Effector memory CD8-positive, alpha-beta T cell (primary cell): ENCODE measurements at regions not wholly inside any gene's neighbourhood (a gene's known extent, or its start where the extent isn't known, plus 50 kb on each side); places are given as distances from the start of the nearest gene placed in this dataset.
"Not testable (repeated sequence)": the region's sequence is repeated elsewhere in the genome, so short reads cannot be mapped to it uniquely, and the experiment has no call there.

Source experiments
- ATAC-seq: fragments of 150-1000 bp; cut with Tn5 transposase; replicated peaks from 2 replicates; pipeline ENCODE4 v1.10.0; 2021; ENCODE audit warnings: mild to moderate bottlenecking, moderate library complexity
- DNase-seq, 3 experiments: peaks; one replicate each; pipeline ENCODE4 v3.0.0; 2021
- H3K27ac Mint-ChIP-seq, 2 donors: one replicate each; pipeline ENCODE4 v1.8.0; 2022; ENCODE audit warnings: mild to moderate bottlenecking in 2 of 2, mixed read lengths in 2 of 2, moderate library complexity in 2 of 2
- H3K27me3 Mint-ChIP-seq, 2 donors: one replicate each; pipeline ENCODE4 v1.8.0; 2022; ENCODE audit warnings: mixed read lengths in 2 of 2
- H3K36me3 Mint-ChIP-seq: one replicate; pipeline ENCODE4 v1.8.0; 2022; ENCODE audit warnings: mild to moderate bottlenecking, moderate library complexity, mixed read lengths; ENCODE audit not compliant: insufficient read depth
- H3K4me1 Mint-ChIP-seq, 2 donors: one replicate each; pipeline ENCODE4 v1.8.0; 2022; ENCODE audit warnings: low read depth in 2 of 2, mixed read lengths in 2 of 2
- H3K4me3 Mint-ChIP-seq, 2 donors: one replicate each; pipeline ENCODE4 v1.8.0; 2022; ENCODE audit warnings: mild to moderate bottlenecking in 2 of 2, mixed read lengths in 2 of 2, moderate library complexity in 2 of 2
- H3K9me3 Mint-ChIP-seq, 2 donors: one replicate each; pipeline ENCODE4 v1.8.0; 2022; ENCODE audit warnings: mixed read lengths in 2 of 2

DNA sequence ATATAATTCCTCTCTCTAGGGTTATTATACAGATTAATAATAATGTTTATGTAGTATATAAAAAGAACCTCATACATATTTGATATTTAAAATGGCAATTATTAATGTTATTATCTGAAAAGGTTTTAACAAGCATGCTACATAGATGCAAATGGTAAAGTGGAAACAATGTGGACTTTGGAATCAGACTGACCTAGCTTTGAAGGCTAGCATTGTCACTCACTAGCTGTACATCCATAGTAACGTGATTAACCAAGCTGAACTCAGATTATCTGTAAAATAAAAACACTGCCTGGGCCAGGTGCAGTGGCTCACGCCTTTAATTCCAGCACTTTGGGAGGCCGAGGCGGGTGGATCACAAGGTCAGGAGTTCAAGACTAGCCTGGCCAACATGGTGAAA is 233.7 kb upstream of the SPRY1 start:
- DNase-seq (no peak), ATAC-seq (no peak)
- Mint-ChIP-seq H3K27me3 (no peaks in the 10 kb centered on the region), H3K4me3 (no peak overlapping the region), H3K4me1 (peaks cover 0 to 1% of the 10 kb centered on the region in 2 donors), H3K27ac (no peak overlapping the region), H3K36me3 (no peaks in the 10 kb centered on the region), H3K9me3 (no peaks in the 10 kb centered on the region)

DNA sequence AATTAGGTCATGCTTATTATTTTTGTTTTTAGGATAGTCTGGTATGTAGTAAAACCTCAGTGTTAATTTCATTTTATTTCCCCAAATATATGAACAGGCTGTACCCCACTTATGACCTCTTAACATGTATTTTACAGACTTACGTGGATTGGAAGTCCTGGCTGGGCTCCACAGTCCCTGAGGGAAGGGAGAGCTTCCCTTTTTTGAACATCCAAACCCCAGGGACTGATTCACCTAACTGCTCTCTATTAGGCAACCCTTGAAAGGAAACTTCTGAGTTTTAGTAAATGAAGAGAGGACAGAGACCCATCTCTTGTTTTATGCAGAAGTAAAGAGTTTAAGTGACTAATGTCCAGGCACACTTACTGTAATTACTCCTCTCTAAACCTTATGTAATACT is 233.1 kb upstream of the SPRY1 start:
- Mint-ChIP-seq H3K27me3 (no peaks in the 10 kb centered on the region), H3K36me3 (no peaks in the 10 kb centered on the region), H3K4me3 (no peak overlapping the region), H3K4me1 (peaks cover 0 to 1% of the 10 kb centered on the region in 2 donors), H3K27ac (no peak overlapping the region), H3K9me3 (no peaks in the 10 kb centered on the region)
- DNase-seq = no peak
- no peak for ATAC-seq

- H3K4me3 Mint-ChIP-seq = no peak overlapping the region
- no peaks in the 10 kb centered on the region for H3K27me3 Mint-ChIP-seq
- no peak for ATAC-seq
Observed at GRCh38 chr4:123166023-123166422, 230.6 kb upstream of the SPRY1 start.

DNA sequence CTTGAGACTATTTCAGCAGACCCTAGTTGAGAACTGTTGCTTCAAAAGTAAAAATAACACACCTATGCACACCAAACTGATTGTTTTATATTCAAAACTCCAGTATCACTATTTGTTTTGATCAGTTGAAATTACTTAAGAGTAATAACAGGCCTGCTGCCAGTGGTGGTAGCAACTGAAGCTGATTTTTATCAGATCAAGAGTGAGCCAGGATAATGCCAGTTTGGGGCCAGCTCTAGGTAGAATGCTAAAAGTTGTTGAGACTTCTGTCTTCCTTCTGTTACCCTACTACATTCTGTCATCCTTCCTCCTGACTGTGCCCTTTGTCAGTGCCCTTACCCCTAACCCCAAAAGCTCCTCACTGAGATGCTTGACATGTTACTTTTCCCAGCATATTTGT is 228.7 kb upstream of the SPRY1 start:
- H3K9me3 Mint-ChIP-seq = no peaks in the 10 kb centered on the region
- DNase-seq (no peak), ATAC-seq (no peak)
- no peaks in the 10 kb centered on the region for H3K36me3 Mint-ChIP-seq
- H3K4me3 Mint-ChIP-seq = no peak overlapping the region
- peaks cover 0 to 1% of the 10 kb centered on the region in 2 donors for H3K4me1 Mint-ChIP-seq
- H3K27me3 Mint-ChIP-seq = no peaks in the 10 kb centered on the region
- no peak overlapping the region for H3K27ac Mint-ChIP-seq

More at GRCh38 chr4:123166023-123166422, 230.6 kb upstream of the SPRY1 start:
- peaks cover 0 to 1% of the 10 kb centered on the region in 2 donors for H3K4me1 Mint-ChIP-seq
- H3K27ac Mint-ChIP-seq = no peak overlapping the region
- no peak for DNase-seq
- no peaks in the 10 kb centered on the region for H3K36me3 Mint-ChIP-seq
- no peaks in the 10 kb centered on the region for H3K9me3 Mint-ChIP-seq

DNA sequence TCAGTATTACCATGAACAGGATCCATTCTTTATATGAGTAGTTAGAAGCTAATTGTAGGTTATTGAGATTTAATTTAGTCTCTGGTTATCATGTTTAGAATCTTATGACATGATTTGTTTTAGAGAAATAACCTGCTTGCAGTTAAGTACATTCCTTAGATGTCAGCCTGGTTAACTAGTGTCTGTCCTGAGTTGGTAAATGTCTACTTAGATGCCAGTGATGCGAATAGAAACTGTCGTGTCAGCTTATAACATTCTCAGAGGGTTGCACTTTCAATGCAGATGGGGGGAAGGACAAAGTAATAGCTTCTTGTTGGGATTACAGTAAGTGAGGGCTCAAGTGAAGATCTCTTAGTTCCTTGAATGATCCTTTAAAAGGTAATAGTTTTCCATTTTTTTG is 227.8 kb upstream of the SPRY1 start:
- ATAC-seq (no peak), DNase-seq (no peak)
- no peaks in the 10 kb centered on the region for H3K27me3 Mint-ChIP-seq
- no peak overlapping the region for H3K27ac Mint-ChIP-seq
- H3K4me3 Mint-ChIP-seq = no peak overlapping the region
- no peaks in the 10 kb centered on the region for H3K4me1 Mint-ChIP-seq
- H3K9me3 Mint-ChIP-seq = no peaks in the 10 kb centered on the region
- peaks cover 3% of the 10 kb centered on the region for H3K36me3 Mint-ChIP-seq

DNA sequence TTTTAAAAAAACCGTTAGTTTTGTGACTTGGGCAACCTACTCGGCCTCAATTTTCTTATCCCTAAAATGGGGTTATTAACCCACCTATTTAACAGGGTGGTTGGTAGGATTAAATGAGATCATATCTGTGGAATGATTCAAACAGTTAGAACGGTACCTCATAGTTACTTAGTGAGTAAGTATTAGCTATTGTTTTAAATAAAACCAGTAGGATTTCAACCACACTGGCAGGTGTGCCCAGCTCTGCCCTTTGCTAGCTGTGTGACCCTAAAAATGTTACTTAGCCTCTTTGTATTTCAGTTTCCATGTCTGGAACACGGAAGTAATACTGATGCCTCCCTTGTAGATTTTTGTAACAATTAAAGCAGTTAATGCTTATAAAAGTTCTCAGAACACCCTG is 225.8 kb upstream of the SPRY1 start:
- no peak for ATAC-seq
- DNase-seq = no peak

DNA sequence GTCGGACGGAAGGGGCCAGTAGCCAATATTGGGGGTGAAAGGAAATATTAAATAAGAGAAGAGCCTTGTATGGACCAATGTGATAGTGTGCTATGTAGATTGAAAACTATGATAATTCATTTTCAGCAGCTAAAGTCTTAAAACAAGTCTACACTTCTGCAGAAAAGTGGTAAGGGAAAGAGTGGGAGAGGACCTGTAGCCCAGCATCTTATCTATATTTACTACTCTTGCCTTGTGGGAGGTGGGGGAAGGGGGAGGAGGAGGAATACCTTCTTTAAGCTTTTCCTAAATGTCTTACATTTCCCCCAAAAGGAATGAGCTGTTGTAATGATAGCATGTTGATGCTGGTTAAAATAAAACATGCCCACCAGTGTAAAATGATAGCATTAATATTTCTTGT is 220.0 kb upstream of the SPRY1 start:
- ATAC-seq (no peak), DNase-seq (no peak)
- peaks cover 0 to 3% of the 10 kb centered on the region in 2 donors for H3K4me1 Mint-ChIP-seq
- peaks cover 5% of the 10 kb centered on the region for H3K36me3 Mint-ChIP-seq
- no peak overlapping the region for H3K4me3 Mint-ChIP-seq
- H3K27ac Mint-ChIP-seq = no peak overlapping the region
- H3K9me3 Mint-ChIP-seq = no peaks in the 10 kb centered on the region
- no peaks in the 10 kb centered on the region for H3K27me3 Mint-ChIP-seq

More for the DNA sequence above, 225.8 kb upstream of the SPRY1 start:
- H3K36me3 Mint-ChIP-seq = peaks cover 3% of the 10 kb centered on the region
- no peak overlapping the region for H3K27ac Mint-ChIP-seq
- no peaks in the 10 kb centered on the region for H3K27me3 Mint-ChIP-seq
- H3K4me1 Mint-ChIP-seq = no peaks in the 10 kb centered on the region
- no peak overlapping the region for H3K4me3 Mint-ChIP-seq
- no peaks in the 10 kb centered on the region for H3K9me3 Mint-ChIP-seq

GRCh38 chr4:123182289-123182688 is 214.3 kb upstream of the SPRY1 start:
- Mint-ChIP-seq H3K36me3 (peaks cover 4% of the 10 kb centered on the region), H3K27ac (no peak overlapping the region), H3K4me3 (no peak overlapping the region), H3K27me3 (no peaks in the 10 kb centered on the region), H3K4me1 (peaks cover 0 to 3% of the 10 kb centered on the region in 2 donors), H3K9me3 (no peaks in the 10 kb centered on the region)
- no peak for DNase-seq
- no peak for ATAC-seq

GRCh38 chr4:123183308-123183707 is 213.3 kb upstream of the SPRY1 start:
- DNase-seq (no peak), ATAC-seq (no peak)
- Mint-ChIP-seq H3K9me3 (no peaks in the 10 kb centered on the region), H3K27ac (no peak overlapping the region), H3K4me3 (no peak overlapping the region), H3K4me1 (no peaks in the 10 kb centered on the region), H3K27me3 (no peaks in the 10 kb centered on the region), H3K36me3 (peaks cover 4% of the 10 kb centered on the region)

DNA sequence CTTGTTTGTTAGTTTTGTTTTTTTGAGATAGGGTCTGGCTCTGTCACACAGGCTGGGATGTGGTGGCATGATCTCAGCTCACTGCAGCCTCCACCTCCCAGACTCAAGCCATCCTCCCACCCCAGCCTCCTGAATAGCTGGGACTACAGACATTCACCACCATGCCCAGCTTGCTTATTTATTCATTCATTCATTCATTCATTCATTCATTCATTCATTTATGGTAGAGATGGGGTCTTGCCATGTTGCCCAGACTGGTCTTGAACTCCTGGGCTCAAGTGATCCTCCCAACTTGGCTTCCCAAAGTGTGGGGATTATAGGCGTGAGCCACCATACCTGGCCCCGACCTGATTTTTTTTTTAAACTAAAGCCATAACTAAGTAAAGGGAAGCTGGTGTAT is 212.8 kb upstream of the SPRY1 start:
- not testable (repeated sequence) for H3K4me1 Mint-ChIP-seq, DNase-seq, H3K4me3 Mint-ChIP-seq, H3K36me3 Mint-ChIP-seq, ATAC-seq, H3K9me3 Mint-ChIP-seq, H3K27ac Mint-ChIP-seq, H3K27me3 Mint-ChIP-seq

- ATAC-seq (no peak), DNase-seq (no peak)
- Mint-ChIP-seq H3K27me3 (no peaks in the 10 kb centered on the region), H3K27ac (no peak overlapping the region), H3K4me3 (no peak overlapping the region), H3K36me3 (peaks cover 4% of the 10 kb centered on the region), H3K9me3 (no peaks in the 10 kb centered on the region), H3K4me1 (no peaks in the 10 kb centered on the region)
Observed at GRCh38 chr4:123186731-123187130, 209.9 kb upstream of the SPRY1 start.

GRCh38 chr4:123190176-123190575 is 206.4 kb upstream of the SPRY1 start:
- Mint-ChIP-seq H3K4me1 (no peaks in the 10 kb centered on the region), H3K27ac (no peak overlapping the region), H3K36me3 (no peaks in the 10 kb centered on the region), H3K27me3 (no peaks in the 10 kb centered on the region), H3K4me3 (no peak overlapping the region), H3K9me3 (no peaks in the 10 kb centered on the region)
- DNase-seq (no peak), ATAC-seq (no peak)

- ATAC-seq = no peak
- Mint-ChIP-seq H3K4me1 (no peaks in the 10 kb centered on the region), H3K27me3 (no peaks in the 10 kb centered on the region), H3K36me3 (no peaks in the 10 kb centered on the region), H3K9me3 (no peaks in the 10 kb centered on the region), H3K4me3 (no peak overlapping the region), H3K27ac (no peak overlapping the region)
- DNase-seq = no peak
Observed at GRCh38 chr4:123191728-123192127, 204.9 kb upstream of the SPRY1 start.

GRCh38 chr4:123193802-123194367 is 202.7 kb upstream of the SPRY1 start:
- ATAC-seq (no peak), DNase-seq (no peak)
- no peak overlapping the region for H3K4me3 Mint-ChIP-seq
- no peak overlapping the region for H3K27ac Mint-ChIP-seq
- H3K9me3 Mint-ChIP-seq = no peaks in the 10 kb centered on the region
- no peaks in the 10 kb centered on the region for H3K4me1 Mint-ChIP-seq
- no peaks in the 10 kb centered on the region for H3K36me3 Mint-ChIP-seq
- H3K27me3 Mint-ChIP-seq = no peaks in the 10 kb centered on the region

DNA sequence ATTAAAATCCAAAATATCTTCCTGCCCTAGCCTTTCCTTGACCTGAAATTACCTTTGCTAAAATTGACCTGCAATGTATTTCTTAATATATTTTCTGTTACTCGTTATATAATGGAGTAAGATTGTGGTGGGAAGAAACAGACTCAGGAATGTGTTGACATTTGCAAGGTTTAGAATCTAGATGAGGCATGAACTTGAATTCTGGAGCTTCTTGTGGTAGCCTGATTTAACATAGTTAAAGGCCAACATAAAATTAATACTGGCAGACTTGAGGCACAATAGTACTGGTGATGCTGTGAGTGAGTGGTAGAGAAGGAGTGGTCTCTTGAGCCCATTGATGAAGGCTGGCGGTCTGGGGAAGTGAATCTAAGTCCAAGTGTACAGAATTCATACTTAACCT is 197.9 kb upstream of the SPRY1 start:
- ATAC-seq (no peak), DNase-seq (no peak)
- Mint-ChIP-seq H3K4me1 (no peaks in the 10 kb centered on the region), H3K27me3 (no peaks in the 10 kb centered on the region), H3K36me3 (no peaks in the 10 kb centered on the region), H3K4me3 (no peak overlapping the region), H3K27ac (no peak overlapping the region), H3K9me3 (no peaks in the 10 kb centered on the region)
